HG02970 (cell line): ENCODE measurements at regions not wholly inside any gene's neighbourhood (a gene's known extent, or its start where the extent isn't known, plus 50 kb on each side); places are given as distances from the start of the nearest gene placed in this dataset.
"Not testable (repeated sequence)": the region's sequence is repeated elsewhere in the genome, so short reads cannot be mapped to it uniquely, and the experiment has no call there.

ENCODE experiments used
- ATAC-seq: cut with Tn5 transposase; IDR thresholded peaks from one replicate; pipeline ENCODE4 v1.9.1; 2021; ENCODE audit warnings: mild to moderate bottlenecking, moderate library complexity, moderate number of reproducible peaks; ENCODE audit not compliant: unreplicated experiment, low FRiP score

DNA sequence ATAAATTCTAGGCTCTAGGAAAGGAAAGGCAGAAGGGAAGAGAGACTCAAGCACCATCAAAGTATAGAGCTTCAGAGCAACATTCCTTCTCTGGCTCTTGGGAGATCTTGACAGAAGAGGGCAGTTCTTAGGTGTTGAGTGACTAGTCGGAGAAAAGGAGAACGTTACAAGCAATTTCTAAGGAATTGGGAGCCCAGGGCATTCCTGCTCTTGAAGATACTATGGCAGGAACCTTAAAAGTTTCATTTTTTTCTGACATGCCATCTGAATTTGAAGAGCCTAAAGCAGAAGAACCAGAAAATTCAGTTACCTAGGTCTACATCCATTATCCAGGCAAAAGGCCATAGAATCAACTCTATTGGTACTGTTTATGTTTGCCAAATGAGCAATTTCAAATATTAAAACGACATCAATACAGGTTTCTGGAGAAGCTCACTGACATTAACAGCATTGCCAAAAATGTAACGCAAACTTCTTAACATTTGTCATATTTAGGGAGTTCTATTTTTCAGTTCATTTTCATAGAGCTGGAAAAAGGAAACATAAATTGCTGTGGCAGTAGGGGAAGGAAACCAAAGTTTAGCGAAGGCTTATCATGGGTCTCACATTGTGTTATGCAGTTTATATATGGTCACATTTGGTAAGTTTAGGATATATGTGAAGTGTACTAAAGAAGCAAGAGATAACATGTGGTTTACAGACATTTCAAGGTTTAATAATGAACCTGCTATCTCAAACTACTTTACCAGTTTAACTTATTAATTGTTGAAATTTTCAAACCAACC is 210.1 kb upstream of the NRIP1 start:
- no peak for ATAC-seq

DNA sequence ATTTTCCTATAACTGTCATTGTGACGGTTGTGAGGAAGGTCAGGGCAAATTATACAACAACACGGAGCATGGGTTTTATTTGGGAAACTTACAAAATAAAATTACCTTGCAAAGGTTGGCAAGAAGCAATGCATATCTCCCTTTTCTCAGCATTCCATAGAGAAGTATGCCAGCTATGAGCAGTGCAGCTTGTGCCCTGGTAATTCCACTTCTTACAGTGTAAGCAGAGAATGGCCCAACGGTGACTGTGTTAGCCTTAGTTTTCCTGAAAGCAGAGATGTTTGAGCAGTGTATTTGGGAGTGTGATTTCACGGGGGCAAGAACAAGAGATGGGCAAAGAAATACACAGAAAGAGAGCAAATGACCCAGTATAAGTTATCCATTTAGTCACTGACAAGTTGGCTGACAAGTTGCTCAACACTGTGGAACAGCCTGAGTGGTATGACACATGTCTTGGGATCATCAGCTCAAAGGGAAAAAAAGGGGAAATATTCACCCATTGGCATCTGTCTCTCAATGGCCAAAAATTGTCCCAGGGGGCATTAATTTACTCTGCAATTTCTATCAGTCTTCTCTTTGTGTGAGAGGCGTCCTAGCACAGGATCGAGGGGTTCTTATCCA is 210.9 kb upstream of the NRIP1 start:
- no peak for ATAC-seq

DNA sequence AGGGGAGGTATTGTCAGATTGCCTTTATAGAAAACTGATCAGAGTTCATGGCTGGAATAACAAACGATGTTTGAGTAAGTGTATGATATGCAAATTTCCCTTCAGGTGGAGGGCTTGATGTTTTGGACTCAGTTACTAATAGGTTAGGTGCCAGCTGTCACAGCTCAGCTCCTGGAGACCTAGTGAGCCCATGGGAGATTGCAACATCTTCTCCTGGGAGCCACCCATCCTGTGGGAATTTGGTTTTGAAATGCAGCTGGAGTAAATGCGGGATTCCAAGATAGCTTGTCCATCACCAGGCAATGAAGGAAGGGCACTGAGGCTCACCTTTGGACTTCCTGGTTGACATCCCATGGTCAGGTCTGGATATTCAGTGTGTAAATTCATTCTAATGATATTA is 211.4 kb upstream of the NRIP1 start:
- no peak for ATAC-seq

DNA sequence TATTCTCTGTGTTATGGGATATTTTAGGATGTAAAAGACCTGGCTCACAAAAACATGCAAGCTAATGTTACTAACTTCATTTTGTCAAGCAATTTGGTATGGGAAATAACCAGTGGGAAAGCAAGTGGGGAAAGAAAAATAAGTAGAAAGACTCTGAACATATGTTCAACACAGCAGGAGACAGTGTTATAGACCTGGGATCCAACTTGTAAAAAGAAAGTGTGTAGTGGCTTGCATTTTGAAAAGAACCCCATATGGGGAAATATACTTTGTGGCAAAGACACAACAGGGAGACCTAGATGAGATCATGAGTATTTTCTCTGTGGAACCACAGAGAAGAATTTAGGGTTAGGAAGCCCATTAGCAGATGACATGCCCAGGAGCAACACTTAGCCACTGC is 212.7 kb upstream of the NRIP1 start:
- ATAC-seq: no peak

DNA sequence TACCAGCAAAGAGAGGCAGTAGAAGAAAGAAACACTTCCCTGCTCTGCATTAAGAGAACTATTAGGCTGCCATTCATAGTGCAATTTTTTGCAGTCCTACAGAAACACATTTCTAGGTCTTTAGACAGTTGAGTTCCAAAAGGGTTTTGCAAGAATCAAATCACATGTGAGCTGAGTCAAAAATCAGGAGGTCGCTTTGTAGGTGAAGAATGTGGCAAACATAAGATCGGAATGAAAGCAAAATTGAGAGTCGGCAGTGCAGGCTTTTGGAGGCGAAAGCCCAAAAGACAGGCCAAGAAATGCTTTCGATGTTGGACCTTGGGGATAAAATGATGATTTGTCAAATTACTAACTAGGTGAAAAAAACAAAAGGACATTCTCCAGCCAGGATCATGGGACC is 213.5 kb upstream of the NRIP1 start:
- ATAC-seq: no peak

DNA sequence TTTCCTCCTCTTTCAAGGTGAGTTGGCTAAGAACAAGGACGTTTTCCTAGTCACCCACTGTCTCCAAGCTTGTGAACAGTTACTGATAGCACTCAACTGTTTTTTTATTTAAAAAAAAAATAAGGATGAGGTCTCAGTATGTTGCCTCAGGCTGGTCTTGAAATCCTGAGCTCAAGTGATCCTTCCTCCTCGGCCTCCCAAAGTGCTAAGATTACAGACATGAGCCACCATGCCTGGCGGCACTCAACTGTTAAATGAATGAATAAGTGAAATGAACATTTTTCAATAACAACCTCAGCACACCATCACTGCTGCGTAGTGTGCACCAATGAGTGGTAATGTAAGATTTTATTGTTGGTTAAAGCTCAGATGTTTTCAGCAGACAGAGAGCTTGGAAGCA is 214.1 kb upstream of the NRIP1 start:
- ATAC-seq: no peak

DNA sequence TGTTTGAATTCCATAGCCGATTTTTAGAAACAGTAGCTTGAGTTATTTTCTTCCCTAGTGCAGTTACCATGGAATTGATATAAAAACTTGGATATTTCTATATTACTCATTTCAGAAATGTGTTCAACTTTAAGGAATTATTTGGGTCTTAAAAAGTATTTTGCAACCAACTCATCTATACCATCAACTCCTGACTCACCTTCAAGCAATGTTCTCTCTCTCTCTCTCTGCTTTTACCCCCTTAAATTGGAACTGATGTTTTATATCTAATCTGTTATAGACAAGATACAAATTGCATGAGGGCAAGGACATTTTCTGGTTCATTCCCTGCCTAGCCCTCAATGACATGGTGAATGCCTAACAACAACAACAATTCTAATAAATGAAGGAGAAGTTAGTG is 214.7 kb upstream of the NRIP1 start:
- no peak for ATAC-seq

DNA sequence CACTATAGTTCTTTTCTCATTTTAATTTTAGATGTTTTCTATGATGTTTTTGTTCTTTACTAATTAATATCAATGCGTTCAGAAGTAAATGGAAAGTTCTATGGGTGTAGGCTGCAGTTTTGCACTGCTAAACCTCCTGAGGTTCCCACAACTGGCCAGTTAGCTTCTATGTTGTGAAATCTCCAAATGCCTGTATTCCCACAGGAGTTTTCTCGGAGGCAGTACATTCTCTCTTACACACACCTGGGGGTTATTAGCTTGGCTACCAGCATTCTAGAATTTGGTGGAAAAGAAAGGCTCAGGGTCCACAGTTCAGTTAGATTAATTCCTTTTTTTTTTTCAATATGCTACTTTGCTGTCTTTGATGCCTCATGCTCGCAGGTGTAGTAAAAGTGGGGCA is 216.9 kb upstream of the NRIP1 start:
- ATAC-seq: no peak

DNA sequence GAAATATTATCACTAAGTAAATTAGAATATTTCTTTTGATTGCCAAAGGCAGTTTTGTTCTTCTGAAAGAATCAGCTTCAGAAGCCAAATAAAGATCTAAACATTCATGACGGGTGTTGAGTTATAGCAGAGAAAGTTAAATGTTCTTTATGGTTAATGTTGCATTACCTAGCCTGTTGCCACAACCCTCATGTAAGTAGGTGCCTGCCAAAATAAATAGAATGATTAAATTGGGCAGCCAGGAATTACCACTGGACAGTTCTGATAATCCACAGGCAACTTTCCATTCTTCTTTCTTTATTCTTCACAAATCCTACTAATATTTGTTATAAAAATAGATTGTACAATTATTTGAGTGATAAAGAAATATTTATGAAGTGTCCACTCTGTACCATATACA is 217.9 kb upstream of the NRIP1 start:
- ATAC-seq: no peak

DNA sequence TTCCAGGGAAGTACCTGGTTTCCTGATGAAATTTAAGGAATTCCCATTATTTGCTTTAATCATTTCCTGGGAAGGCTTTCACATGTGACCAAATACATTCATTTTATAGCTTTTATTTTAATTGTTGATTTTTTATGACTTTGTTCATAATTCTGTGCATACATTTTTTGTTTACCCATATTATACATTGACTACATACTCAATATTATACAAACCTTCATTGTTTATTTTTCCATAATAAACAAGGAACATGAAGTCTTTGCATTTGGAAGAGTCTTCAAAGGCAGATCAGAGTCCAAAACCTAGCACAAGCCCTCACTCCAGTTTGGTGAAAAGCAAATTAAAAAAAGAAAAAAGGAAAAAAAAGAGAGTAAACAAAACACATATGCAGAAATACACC is 218.3 kb upstream of the NRIP1 start:
- no peak for ATAC-seq

DNA sequence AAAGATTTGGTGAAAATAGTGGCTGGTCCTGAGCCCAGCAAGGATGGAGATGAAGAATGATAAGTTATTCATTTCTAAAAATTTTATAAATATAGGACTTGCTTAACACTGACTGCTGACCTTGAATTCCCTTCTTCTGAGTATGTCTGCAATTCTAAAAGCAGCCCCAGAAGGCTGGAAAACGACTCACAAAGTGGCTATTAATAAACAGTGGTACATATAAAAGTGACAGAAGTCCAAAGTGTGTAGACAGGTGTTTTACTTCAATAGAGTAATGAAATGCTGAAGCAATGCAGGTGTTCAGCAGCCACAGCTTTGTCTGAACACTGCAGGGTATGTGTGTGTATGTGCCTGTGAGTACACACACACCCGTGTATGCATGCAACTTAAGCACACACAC is 219.0 kb upstream of the NRIP1 start:
- ATAC-seq: no peak

DNA sequence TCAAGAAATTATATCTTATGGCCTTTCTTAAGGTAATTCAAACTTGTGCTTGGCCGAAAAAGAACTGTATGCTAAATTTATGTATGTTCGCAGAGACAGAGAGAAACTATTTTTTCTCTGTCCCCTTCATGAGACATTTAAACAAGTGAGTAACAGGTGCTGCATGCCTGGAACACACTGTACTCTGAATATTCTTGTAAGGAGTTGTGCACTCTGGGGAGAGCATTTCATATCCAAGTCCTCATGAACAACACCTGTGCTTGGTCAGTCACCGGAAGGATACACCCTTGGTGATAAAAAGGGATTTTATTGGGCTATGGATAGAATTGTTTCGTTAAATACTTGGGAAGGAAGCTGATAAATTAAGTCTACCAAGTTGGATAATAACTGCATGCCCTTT is 220.8 kb upstream of the NRIP1 start:
- no peak for ATAC-seq

DNA sequence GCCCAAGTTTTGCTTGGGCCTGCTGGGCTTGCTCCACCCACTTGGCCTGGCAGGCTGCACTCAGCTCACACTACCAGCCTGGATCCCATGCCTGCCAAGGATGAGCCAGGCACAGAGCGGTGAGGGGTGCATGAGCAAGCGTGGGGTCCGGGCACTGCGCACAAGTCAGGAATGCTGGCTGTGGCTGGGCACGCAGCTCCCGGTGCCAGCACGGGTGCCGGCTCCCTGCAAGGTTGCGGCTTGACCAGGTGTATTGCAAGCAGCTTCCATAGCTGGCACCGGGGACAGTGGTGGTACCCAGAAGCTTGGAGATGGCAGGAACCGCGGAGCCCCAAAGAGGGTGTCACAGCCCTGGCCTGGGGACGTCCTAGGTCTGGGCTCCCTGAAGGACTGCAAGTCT is 224.4 kb upstream of the NRIP1 start:
- no peak for ATAC-seq

DNA sequence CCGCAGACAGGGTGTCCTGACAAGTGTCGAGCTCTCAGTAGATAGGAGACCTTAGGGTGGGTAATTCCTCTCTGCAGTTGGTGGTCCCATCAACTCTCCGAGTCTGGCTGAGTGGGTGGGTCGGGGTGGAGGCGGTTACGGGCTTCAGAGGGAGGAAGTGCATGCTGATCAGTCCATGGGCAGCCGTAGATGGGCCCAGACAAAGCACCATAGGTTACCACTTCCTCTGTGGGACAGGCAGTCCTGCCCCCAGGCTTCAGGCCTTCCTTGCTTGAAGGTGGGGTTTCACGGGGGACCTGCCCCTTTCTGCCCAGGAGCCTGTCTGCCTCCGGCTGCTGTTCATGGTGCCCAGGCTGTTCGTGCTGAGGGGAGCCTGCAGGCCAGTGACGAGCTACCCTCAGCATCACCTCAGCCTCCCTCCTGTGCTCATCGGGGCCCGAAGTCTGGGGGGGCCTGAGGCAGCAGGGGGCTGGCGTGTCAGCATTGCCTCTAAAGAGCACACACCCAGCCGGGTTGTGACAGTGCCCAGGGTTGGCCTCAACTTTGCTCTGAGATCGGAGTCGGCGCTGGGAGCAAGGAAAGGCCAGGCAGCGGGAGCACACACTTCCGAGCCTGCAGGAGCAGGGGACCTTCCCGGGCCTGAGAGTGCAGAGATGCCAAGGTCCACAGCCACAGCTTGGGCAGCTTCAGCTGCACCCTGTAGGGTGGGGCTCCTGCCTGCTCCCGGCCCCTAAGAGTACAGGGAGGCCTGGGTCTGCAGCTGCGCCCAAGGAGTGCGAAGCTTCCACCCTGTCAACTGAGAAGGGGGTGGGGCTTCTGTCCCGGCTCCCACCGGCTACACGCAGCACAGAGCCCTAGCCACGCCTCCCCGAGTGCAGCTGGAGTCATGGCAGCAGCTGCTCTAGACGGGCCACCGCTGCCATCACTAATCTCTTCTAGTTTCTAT is 225.4 kb upstream of the NRIP1 start:
- ATAC-seq: no peak

DNA sequence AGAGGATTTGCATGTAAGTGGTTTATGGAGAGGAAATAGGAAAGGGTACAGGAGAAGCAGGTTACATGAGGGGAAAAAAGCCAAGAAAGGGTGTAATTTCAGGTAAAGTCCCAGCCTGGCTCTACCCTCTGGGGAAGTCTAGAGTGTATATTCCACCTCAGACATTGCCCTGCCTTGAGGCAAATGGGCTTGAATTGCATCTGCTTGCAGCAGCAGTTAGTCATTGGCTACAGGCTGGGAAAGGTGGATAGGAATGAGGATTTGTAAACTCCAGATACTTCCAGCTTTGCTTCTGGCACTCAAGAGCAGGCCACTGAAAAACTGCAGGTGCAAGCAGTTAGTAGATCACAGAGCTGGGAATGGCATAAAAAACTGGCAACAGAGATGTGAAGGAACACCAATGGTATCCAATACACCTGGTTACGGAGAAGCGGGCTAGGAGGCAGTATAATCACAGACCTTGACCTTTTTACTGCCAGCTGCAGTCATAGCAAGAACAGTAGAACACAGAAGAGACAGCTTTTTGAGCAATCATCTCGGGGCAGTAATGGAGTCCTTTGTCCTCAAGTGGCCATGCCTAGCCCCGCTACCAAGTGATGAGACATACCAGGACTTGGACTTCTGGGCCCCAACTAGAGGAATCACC is 226.9 kb upstream of the NRIP1 start:
- no peak for ATAC-seq

DNA sequence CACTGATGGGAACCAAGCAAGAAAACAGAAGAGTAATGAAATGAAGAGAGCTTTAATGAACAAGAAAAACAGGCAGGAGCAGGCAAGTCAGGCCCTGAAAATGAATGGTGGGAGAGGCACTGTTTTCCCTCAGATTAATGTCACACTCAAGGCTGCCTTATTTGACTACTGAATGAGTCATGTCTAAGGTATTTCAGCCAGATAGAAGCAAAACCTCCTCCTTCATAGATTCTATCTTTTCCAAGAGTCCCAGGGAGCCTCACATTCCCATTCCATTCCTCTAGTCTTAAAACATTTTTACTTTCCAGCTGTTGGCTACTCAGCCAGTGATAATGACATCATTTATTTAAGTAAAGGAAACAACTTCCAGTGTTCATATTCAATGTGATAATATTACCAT is 228.4 kb upstream of the NRIP1 start:
- ATAC-seq: no peak

DNA sequence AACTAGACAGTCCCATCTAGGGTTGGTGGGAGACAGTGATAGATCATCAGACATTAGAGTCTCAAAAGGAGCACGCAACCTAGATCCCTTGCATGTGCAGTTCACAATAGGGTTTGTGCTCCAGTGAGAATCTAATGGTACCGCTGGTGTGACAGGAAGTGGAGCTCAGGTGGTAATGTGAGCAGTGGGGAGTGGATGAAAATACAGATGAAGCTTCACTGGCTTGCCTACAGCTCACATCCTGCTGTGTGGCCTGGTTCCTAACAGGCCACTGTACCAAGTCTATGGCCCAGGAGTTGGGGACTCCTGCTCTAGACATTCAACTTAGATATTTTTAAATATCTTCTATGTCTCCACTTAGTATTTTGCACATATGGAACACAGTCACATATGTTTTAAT is 231.1 kb upstream of the NRIP1 start:
- no peak for ATAC-seq

DNA sequence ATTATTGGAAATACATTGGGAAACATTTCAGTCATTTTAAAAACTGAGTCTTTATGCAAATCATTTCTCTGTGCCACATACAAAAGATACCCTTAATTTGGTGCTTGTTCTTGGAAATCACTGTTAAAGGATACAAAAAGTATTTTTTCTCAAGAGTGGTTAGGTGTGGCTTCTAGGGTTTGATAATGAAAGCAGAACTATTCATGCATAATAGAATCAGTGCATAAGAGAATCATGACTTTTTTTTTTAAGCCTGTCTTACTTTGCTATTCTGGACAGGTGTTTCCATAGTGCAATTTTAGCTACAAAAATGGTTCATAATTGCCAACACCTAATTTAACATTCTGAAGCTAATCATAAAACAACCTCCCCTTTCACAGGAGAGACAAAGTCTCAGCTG is 233.0 kb upstream of the NRIP1 start:
- no peak for ATAC-seq

DNA sequence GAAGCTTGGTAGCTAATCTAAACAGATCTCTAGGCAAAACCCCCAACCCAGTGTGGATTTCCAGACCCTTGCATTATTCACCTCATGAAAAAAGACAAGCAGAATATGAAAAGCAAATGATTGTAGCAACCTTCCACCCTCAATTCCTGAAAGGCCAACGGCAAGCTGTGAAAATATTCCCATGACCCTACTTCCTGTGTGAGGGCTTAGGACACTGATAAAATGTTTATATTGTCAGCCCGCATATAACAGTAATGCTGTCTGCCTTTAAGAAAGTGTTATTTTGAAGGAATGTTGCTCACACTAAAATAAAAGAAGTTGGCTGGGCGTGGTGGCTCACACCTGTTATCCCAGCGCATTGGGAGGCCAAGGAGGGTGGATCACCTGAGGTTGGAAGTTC is 233.5 kb upstream of the NRIP1 start:
- ATAC-seq: no peak

DNA sequence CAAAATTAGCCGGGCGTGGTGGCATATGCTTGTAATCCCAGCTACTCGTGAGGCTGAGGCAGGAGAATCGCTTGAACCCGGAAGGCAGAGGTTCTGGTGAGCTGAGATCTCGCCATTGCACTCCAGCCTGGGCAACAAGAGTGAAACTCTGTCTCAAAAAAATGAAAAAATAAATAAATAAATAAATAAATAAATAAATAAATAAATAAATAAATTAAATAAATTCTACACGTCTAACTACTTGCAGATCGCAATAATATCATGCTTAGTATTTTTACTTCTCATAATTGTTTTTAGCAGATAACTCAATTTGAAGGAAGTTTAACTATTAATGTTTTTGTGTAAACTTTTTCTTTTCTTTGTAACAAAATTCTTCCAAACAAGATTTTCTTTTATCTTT is 234.0 kb upstream of the NRIP1 start:
- ATAC-seq: not testable (repeated sequence)

DNA sequence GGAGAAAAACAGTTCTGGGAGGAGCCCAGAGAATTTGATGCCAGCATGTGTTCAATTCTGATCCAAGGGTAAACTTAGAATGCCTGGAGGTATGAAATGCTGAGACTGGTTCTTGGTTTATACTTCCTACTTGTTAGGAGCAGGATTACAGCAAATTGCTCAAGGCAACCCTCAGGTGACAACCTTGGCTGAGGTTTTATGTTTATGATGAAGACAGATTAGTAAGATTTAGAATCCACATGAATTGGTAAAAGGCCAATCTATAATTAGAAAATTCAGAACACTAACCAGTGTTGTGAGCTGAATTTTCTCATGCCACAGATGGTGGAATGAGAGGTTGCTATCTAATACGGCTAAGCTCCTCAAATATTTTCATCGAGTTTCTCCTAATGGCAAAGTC is 235.3 kb upstream of the NRIP1 start:
- no peak for ATAC-seq
